HG03139 (cell line): ENCODE measurements at regions not wholly inside any gene's neighbourhood (a gene's known extent, or its start where the extent isn't known, plus 50 kb on each side); places are given as distances from the start of the nearest gene placed in this dataset.
"Not testable (repeated sequence)": the region's sequence is repeated elsewhere in the genome, so short reads cannot be mapped to it uniquely, and the experiment has no call there.

Source experiments
- ATAC-seq: cut with Tn5 transposase; IDR thresholded peaks from one replicate; pipeline ENCODE4 v1.9.1; 2021; ENCODE audit not compliant: unreplicated experiment

GRCh38 chr15:95162967-95163531 is 931.7 kb downstream of the MCTP2 start:
- no peak for ATAC-seq

GRCh38 chr15:95168152-95168551 is 936.8 kb downstream of the MCTP2 start:
- no peak for ATAC-seq

GRCh38 chr15:95168951-95169431 is 937.6 kb downstream of the MCTP2 start:
- no peak for ATAC-seq

GRCh38 chr15:95169541-95170459 is 938.4 kb downstream of the MCTP2 start:
- no peak for ATAC-seq

- ATAC-seq, result no peak
Observed at GRCh38 chr15:95170561-95171380, 939.4 kb downstream of the MCTP2 start.

- no peak for ATAC-seq
Observed at GRCh38 chr15:95171564-95171963, 940.2 kb downstream of the MCTP2 start.

- no peak for ATAC-seq
Observed at GRCh38 chr15:95174301-95175259, 943.2 kb downstream of the MCTP2 start.

GRCh38 chr15:95175914-95176658 is 944.7 kb downstream of the MCTP2 start:
- ATAC-seq, result no peak

GRCh38 chr15:95176794-95177577 is 945.6 kb downstream of the MCTP2 start:
- ATAC-seq, result no peak

GRCh38 chr15:95180530-95180929 is 949.2 kb downstream of the MCTP2 start:
- no peak for ATAC-seq

GRCh38 chr15:95182091-95182490 is 950.7 kb downstream of the MCTP2 start:
- no peak for ATAC-seq

- no peak for ATAC-seq
Observed at GRCh38 chr15:95192923-95193322, 961.6 kb downstream of the MCTP2 start.

- no peak for ATAC-seq
Observed at GRCh38 chr15:95194746-95195145, 963.4 kb downstream of the MCTP2 start.

- no peak for ATAC-seq
Observed at GRCh38 chr15:95196176-95196915, 965.0 kb downstream of the MCTP2 start.

GRCh38 chr15:95202569-95203349 is 971.4 kb downstream of the MCTP2 start:
- ATAC-seq, result no peak

GRCh38 chr15:95205077-95205476 is 973.7 kb downstream of the MCTP2 start:
- ATAC-seq, result no peak

GRCh38 chr15:95205830-95206229 is 974.5 kb downstream of the MCTP2 start:
- ATAC-seq, result not testable (repeated sequence)
